ENCODE measurements at regions not wholly inside any gene's neighbourhood (a gene's known extent, or its start where the extent isn't known, plus 50 kb on each side); places are given as distances from the start of the nearest gene placed in this dataset.

GRCh38 chr5:92552206-92553160 is 1028.5 kb downstream of the NR2F1-AS1 start:
- TF ChIP-seq EGR1 (IDR thresholded peaks at IDR 0.05) (no peak), RAD21 (IDR thresholded peaks at IDR 0.05; ENCODE audit: low read depth) (no peak), EP300 (IDR thresholded peaks at IDR 0.05; ENCODE audit: borderline replicate concordance) (no peak), USF1 (IDR thresholded peaks at IDR 0.05) (no peak), CEBPB (IDR thresholded peaks at IDR 0.05) (no peak), TAF1 (IDR thresholded peaks at IDR 0.05; ENCODE audit: low read depth) (no peak), YY1 (IDR thresholded peaks at IDR 0.05; ENCODE audit: low read depth) (no peak), CREB1 (IDR thresholded peaks at IDR 0.05; ENCODE audit: low read depth) (no peak), REST (IDR thresholded peaks at IDR 0.05; ENCODE audit: low read depth) (no peak), MAX (IDR thresholded peaks at IDR 0.05) (no peak), NFIC (IDR thresholded peaks at IDR 0.05) (no peak), FOXM1 (IDR thresholded peaks at IDR 0.05; ENCODE audit: borderline replicate concordance, low read depth) (no peak)
